ENCODE measurements at regions not wholly inside any gene's neighbourhood (a gene's known extent, or its start where the extent isn't known, plus 50 kb on each side); places are given as distances from the start of the nearest gene placed in this dataset.

GRCh38 chr10:119996944-119997343, 104.4 kb downstream of the SEC23IP start:
- H3K27me3 ChIP-seq, result no peaks in the 10 kb centered on the region
- H3K27ac ChIP-seq, result no peak overlapping the region
- no peak overlapping the region for H3K4me3 ChIP-seq
- ATAC-seq, result no peak
- intact Hi-C loops (cut with DNase I), result no loop called here
- no peak for TF ChIP-seq CTCF (IDR thresholded peaks at IDR 0.05)
- TF ChIP-seq POLR2A (IDR thresholded peaks at IDR 0.05), result no peak
- H3K4me1 ChIP-seq, result no peaks in the 10 kb centered on the region
- H3K36me3 ChIP-seq, result no peaks in the 10 kb centered on the region
- DNase-seq, result no peak
- peaks cover 0 to 7% (median 0%) of the 10 kb centered on the region in 4 donors for H3K9me3 ChIP-seq

GRCh38 chr10:119997429-119997828, 104.9 kb downstream of the SEC23IP start:
- no peaks in the 10 kb centered on the region for H3K4me1 ChIP-seq
- DNase-seq, result no peak
- peaks cover 0 to 7% (median 0%) of the 10 kb centered on the region in 4 donors for H3K9me3 ChIP-seq
- intact Hi-C loops (cut with DNase I), result no loop called here
- ATAC-seq, result no peak
- no peak for TF ChIP-seq POLR2A (IDR thresholded peaks at IDR 0.05)
- no peak for TF ChIP-seq CTCF (IDR thresholded peaks at IDR 0.05)
- H3K27ac ChIP-seq, result no peak overlapping the region
- 74% methylated on average over 2 of the region's 2 CpGs for WGBS (ENCODE audit: insufficient coverage, low coverage, low lambda C conversion rate, missing lambda C conversion rate)
- H3K27me3 ChIP-seq, result no peaks in the 10 kb centered on the region
- H3K4me3 ChIP-seq, result no peak overlapping the region
- H3K36me3 ChIP-seq, result no peaks in the 10 kb centered on the region

GRCh38 chr10:120002785-120003184, 110.3 kb downstream of the SEC23IP start:
- no peak for ATAC-seq
- H3K4me3 ChIP-seq, result no peak overlapping the region
- no peaks in the 10 kb centered on the region for H3K27me3 ChIP-seq
- intact Hi-C loops (cut with DNase I), result no loop called here
- no peak for DNase-seq
- peaks cover 0 to 4% (median 0%) of the 10 kb centered on the region in 4 donors for H3K9me3 ChIP-seq
- H3K36me3 ChIP-seq, result no peaks in the 10 kb centered on the region
- 55% methylated on average over 5 of the region's 5 CpGs for WGBS (ENCODE audit: insufficient coverage, low coverage, low lambda C conversion rate, missing lambda C conversion rate)
- no peak for TF ChIP-seq POLR2A (IDR thresholded peaks at IDR 0.05)
- TF ChIP-seq CTCF (IDR thresholded peaks at IDR 0.05), result no peak
- H3K27ac ChIP-seq, result no peak overlapping the region
- no peaks in the 10 kb centered on the region for H3K4me1 ChIP-seq

- Histone ChIP-seq H3K4me3 (no peak overlapping the region), H3K27ac (no peak overlapping the region), H3K36me3 (no peaks in the 10 kb centered on the region), H3K4me1 (no peaks in the 10 kb centered on the region), H3K9me3 (no peaks in the 10 kb centered on the region), H3K27me3 (no peaks in the 10 kb centered on the region)
- intact Hi-C loops (cut with DNase I), result no loop called here
- 39% methylated on average over 8 of the region's 8 CpGs for WGBS (ENCODE audit: insufficient coverage, low coverage, low lambda C conversion rate, missing lambda C conversion rate)
- no peak for DNase-seq
- no peak for ATAC-seq
- TF ChIP-seq POLR2A (IDR thresholded peaks at IDR 0.05), result no peak
These were observed 113.0 kb downstream of the SEC23IP start for GRCh38 chr10:120005207-120006201.

- Histone ChIP-seq H3K4me1 (no peaks in the 10 kb centered on the region), H3K27me3 (no peaks in the 10 kb centered on the region), H3K36me3 (no peaks in the 10 kb centered on the region), H3K9me3 (no peaks in the 10 kb centered on the region), H3K27ac (no peak overlapping the region), H3K4me3 (no peak overlapping the region)
- ATAC-seq (no peak), DNase-seq (no peak)
- TF ChIP-seq CTCF (IDR thresholded peaks at IDR 0.05), result no peak
- no peak for TF ChIP-seq POLR2A (IDR thresholded peaks at IDR 0.05)
- 73% methylated on average over 2 of the region's 2 CpGs for WGBS (ENCODE audit: insufficient coverage, low coverage, low lambda C conversion rate, missing lambda C conversion rate)
- intact Hi-C loops (cut with DNase I), result no loop called here
These were observed 114.7 kb downstream of the SEC23IP start for GRCh38 chr10:120007261-120007660.

Data from right lobe of liver (tissue), 6 donors.